H1 (cell line): ENCODE measurements at regions not wholly inside any gene's neighbourhood (a gene's known extent, or its start where the extent isn't known, plus 50 kb on each side); places are given as distances from the start of the nearest gene placed in this dataset.

ENCODE experiments used
- ATF2 ChIP-seq: IDR thresholded peaks from 2 replicates; pipeline ENCODE4 v1.6.1; 2012; ENCODE audit warnings: low read length, inconsistent platforms
- BRCA1 ChIP-seq: IDR thresholded peaks from 2 replicates; pipeline ENCODE4 v1.6.1; 2012; ENCODE audit warnings: low read depth, low read length, improper control_type of control experiment
- CTCF ChIP-seq, 3 experiments: IDR thresholded peaks; 1 replicate in 2 of 3; 2 replicates in 1 of 3; pipeline versions ENCODE4 v1.5.1 to v1.6.1; 2011; ENCODE audit warnings: low read length in 3 of 3, mild to moderate bottlenecking in 3 of 3, inconsistent platforms in 2 of 3, low read depth in 1 of 3, moderate library complexity in 1 of 3; ENCODE audit not compliant: insufficient read depth in 1 of 3; ENCODE audit errors: control extremely low read depth in 1 of 3
- EZH2 ChIP-seq: fragments of 200-600 bp; sonication (generic); IDR thresholded peaks from 2 replicates; pipeline ENCODE4 v1.7.1; 2012; ENCODE audit warnings: low read depth, mild to moderate bottlenecking, moderate library complexity, low read length, inconsistent platforms; ENCODE audit not compliant: severe bottlenecking
- FOSL1 ChIP-seq: IDR thresholded peaks from 2 replicates; pipeline ENCODE4 v1.6.1; 2011; ENCODE audit warnings: mild to moderate bottlenecking, low read depth, low read length, moderate library complexity; ENCODE audit not compliant: insufficient read depth
- KDM4A ChIP-seq: IDR thresholded peaks from one replicate; pipeline ENCODE4 v1.7.1; 2012; ENCODE audit warnings: low read depth, mild to moderate bottlenecking, moderate library complexity, low read length, inconsistent platforms; ENCODE audit not compliant: severe bottlenecking
- PHF8 ChIP-seq: fragments of 200-600 bp; sonication (generic); conservative IDR thresholded peaks from 2 replicates; pipeline ENCODE4 v1.7.1; 2012; ENCODE audit warnings: low read depth, mild to moderate bottlenecking, inconsistent platforms, low read length, moderate library complexity
- POLR2A ChIP-seq, 2 experiments: IDR thresholded peaks; 1 replicate in 1 of 2; 2 replicates in 1 of 2; pipeline ENCODE4 v1.6.1; 2011; ENCODE audit warnings: low read depth in 2 of 2, low read length in 2 of 2, mild to moderate bottlenecking in 2 of 2; ENCODE audit errors: control extremely low read depth in 1 of 2
- POLR2AphosphoS5 ChIP-seq: IDR thresholded peaks from 2 replicates; pipeline ENCODE4 v1.6.1; 2011; ENCODE audit warnings: low read depth, low read length
- TAF1 ChIP-seq: IDR thresholded peaks from 2 replicates; pipeline ENCODE4 v1.6.1; 2011; ENCODE audit warnings: mild to moderate bottlenecking, low read depth, low read length
- TBP ChIP-seq: IDR thresholded peaks from 2 replicates; pipeline ENCODE4 v1.6.1; 2011; ENCODE audit warnings: low read depth, low read length, improper control_type of control experiment
- USF2 ChIP-seq: IDR thresholded peaks from 2 replicates; pipeline ENCODE4 v1.6.1; 2011; ENCODE audit warnings: low read length, improper control_type of control experiment

GRCh38 chr4:58600290-58600689, 1490.1 kb upstream of the IGFBP7 start:
- no peak for TF ChIP-seq CTCF (IDR thresholded peaks at IDR 0.05; ENCODE audit: control extremely low read depth in 1 of 3, insufficient read depth in 1 of 3, low read depth in 1 of 3, low read length in 3 of 3)
- no peak for TF ChIP-seq EZH2
- no peak for TF ChIP-seq POLR2A (IDR thresholded peaks at IDR 0.05; ENCODE audit: control extremely low read depth in 1 of 2, low read depth in 2 of 2, low read length in 2 of 2)
- TF ChIP-seq KDM4A, result no peak
- no peak for TF ChIP-seq TAF1
- no peak for TF ChIP-seq TBP
- TF ChIP-seq PHF8, result no peak
- no peak for TF ChIP-seq POLR2AphosphoS5
- TF ChIP-seq FOSL1, result no peak
- TF ChIP-seq USF2, result no peak
- no peak for TF ChIP-seq ATF2
- no peak for TF ChIP-seq BRCA1
